Stromal cell of bone marrow (primary cell): ENCODE measurements at regions not wholly inside any gene's neighbourhood (a gene's known extent, or its start where the extent isn't known, plus 50 kb on each side); places are given as distances from the start of the nearest gene placed in this dataset.

Experiments
- DNase-seq: peaks from one replicate; pipeline ENCODE4 v3.0.0-alpha.2; 2012; ENCODE audit warnings: low read depth

DNA sequence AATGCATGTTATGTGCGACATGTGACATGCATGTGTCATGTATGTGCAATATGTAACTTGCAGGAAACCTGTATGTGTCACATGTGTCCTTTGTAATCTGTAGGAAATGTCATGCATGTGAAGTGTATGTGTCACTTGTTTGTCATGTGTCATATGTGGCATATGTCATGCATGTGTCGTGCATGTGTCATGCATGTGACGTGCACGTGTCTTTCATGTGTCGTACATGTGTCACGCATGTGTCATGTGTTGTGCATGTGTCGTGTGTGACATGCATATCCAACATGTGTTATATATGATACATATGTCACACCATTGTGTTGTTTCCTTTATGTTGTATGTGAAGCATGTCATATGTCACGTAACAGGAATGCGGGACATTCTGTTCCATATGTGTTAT, 2153.2 kb upstream of the PIK3C3 start:
- no peak for DNase-seq

DNA sequence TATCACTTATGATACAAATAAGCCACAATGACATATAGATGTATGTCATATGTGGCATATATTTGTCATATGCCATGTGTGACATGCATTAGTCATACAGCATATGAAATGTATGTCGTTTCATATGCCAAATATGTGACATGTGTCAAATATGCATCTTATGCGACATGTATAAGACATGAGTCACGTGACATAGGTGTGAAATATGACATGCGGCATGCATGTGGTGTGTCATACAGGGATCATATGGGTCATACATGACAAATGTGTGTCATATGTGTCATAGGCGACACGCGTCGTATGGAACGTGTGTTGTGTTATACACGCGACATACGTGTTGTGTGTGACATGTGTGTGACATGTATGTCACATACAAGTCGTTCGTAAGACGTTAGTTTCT, 2154.0 kb upstream of the PIK3C3 start:
- DNase-seq: no peak

DNA sequence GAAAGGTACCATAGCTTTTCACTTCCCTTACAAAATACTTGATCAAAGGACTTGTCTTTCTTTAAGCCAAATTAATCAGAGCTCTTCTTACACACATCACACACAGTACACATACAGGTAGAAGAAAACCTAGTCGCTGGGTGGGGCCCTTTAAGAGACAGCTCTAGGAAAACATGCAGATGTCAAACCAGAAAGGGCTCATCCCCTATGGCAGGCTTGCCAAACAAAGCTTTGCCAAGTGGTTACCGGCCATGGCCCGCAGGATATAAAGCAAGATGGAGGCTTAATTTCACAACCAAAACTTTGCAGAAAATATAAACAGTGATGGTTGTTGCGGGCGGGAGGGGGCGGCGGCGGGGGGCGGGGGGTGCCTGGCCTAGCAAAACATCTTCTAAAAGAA, 2156.0 kb upstream of the PIK3C3 start:
- no peak for DNase-seq

DNA sequence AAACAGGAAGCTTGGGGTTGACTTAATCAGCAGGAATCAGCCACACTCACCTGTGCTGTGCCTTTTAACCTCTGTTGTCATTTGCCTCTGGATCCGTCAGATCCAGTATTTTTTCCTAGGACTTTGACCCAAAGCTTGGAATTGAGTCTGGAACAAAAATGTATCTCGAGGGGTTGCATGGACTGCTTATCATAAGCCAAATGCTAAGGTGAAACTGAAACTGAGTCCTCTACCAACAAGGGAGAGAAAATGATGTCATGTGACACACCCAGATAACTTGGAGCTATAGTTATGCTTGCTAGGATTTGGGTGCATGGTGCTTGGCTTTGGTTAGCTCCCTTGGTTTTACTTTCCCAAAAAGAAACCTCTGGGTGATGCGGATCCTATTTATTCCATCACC, 2158.6 kb upstream of the PIK3C3 start:
- DNase-seq: no peak

DNA sequence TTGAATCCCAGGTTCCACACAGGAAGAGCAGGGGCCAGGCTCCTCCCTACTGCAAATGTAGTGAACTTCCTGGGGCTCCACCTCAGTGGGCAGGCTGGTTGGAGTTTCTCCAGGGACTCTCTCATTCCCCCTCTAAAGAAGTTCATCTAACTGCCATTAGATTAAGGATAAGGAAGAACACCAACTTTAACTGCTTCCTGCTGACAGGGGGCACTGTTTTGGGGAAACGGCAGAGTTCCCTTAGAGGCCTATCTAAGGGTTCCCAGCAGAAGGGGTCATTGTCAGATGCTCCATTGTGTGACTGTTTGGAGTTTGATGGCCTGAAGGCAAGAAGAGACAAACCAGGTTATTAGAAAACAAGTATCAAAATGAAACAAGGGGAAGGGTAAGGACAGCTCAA, 2159.7 kb upstream of the PIK3C3 start:
- no peak for DNase-seq

DNA sequence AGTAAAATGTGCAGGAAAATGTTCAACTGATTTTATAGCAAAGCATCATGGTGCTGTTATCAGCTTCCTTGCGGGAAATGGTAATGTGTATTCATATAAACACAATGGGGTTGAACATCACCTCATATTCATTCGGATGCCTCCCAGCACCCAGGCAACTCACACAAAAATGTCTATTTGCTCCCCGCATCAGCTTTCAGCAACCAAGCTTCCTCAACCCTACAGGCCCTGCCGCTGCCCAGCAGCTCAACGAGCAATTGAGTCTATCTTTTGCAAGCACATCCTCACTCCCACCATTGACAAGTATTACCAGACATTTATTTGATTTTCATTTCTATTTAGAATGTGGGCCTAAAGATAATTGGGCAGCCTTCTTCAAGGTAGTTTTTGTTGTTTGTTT, 2161.4 kb upstream of the PIK3C3 start:
- DNase-seq: no peak

DNA sequence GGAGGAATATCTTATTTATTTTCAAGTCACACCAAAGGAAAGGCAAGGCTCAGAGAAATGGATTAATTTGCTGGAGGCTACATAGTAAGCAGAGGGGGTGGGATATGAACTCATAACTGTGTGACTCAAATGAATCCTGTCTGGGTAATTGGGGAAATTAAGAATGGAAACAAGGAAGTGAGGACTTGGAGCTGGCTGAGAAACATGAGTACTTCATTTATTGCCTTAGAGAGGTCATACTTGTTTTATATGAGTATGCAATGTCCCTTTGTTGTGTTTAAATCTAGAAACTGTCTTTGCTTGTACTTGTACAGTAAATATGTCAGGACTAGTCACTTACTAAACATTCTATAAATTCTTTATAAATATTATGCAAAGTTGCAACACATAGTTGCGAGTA, 2166.7 kb upstream of the PIK3C3 start:
- DNase-seq: no peak

DNA sequence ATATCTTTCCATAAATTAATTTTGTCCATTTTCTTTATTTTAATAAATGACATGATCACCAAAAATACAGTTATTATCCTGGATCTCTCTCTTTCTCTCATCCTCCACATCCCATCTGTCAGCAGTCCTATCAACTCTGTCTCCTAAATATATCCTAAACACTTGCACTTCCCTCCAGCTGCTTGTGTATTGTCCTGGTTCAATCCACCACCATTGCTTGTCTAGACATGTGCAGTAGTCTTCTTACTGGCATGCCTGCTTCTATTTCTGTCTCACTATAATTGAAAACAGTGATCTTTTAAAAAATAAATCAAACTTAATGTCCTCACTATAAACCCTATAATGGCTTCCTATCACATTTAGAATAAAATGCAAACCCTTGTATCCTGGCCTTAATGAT, 2168.6 kb upstream of the PIK3C3 start:
- DNase-seq: no peak

DNA sequence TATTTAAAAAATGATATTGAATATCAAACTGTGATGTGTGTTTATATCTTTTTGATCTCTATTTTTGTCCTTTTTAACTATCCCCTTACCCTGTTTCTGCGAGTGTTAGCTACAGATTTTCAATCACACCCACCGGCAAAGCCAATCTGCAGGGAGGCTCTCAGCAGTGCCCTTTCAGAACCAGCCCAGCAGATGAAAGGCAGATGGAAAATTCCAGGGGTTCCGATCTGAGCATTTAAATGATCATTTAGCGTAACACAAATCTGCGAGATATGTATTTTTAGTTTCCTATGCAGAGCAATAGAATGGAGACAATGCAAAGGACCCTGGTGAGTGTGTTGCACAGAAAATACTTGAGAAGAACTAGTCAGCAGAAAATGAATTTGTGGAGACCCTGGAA, 2170.5 kb upstream of the PIK3C3 start:
- no peak for DNase-seq

DNA sequence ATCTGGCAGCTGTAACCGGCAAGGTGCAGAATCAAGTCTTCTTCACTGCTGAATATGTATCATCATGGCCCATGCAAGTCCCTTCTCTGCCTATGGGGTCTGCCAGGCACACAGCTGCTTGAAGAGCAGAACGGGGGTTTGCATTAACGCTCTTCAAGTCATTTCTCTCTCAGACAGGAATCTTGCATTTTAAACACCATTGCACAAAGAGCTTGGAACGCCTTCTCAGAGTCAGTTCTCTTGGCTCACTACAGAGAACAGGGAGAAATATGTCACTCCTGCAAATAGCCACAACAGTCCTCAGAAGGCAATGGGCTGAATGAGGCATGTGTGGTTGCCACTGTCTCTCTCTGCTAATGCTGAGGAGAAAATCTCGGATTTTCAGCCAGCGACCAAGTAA, 2173.5 kb upstream of the PIK3C3 start:
- no peak for DNase-seq

DNA sequence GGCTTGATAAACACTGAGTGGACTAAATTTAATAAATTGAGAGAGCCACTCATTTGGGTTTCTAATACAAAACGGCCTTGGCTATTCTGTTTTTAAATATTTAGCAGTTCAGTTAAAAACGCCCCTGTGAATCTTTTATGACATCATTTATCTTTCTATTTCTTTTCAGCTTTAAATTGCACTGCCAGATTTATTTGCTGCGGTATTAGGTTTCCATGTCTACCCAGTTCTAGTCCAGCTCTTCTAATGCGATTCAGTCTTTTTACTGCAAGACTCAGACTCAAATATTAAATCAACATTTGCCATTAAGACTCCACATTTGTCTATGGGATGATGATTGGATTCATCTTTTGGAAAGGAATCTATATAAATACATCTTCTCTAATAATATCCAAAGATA, 2174.3 kb upstream of the PIK3C3 start:
- no peak for DNase-seq

DNA sequence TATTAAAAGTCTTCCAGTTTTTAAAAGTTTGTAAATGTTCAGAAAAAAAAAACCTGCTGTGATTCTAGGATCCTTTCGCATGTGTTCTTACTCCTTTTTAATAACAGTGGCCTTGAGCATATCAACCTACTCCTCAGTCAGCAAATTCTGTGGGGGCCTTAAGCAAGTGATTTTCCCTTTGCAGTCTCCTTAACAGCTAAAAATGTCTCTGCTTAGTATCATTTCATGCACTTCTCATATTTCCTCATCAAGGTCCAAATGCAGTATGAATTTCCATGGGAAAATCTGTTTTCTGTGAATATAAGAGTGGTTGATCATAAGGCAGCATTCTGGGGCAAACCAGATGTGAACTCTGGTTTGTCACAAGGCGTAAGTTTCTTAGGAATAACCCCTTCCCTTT, 2175.1 kb upstream of the PIK3C3 start:
- no peak for DNase-seq

DNA sequence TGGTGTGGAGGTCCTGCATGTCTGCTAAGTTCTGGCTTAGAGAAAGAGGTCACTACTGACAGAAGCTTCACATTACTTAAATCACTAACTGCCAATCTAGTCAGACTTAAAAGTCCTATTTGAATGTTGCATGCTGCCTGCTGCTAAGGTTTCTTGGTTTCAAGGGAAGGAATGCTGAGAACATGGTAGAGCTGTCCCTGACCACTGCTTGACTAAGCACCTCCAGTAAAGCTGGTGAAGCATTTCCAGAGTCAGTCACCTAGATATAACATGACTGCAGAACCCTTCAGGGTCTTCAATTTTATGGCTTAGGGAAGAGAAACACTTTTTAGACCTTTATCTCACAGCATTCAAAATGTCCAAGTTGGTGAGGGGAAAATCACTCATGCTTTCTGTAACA, 2178.3 kb upstream of the PIK3C3 start:
- no peak for DNase-seq

DNA sequence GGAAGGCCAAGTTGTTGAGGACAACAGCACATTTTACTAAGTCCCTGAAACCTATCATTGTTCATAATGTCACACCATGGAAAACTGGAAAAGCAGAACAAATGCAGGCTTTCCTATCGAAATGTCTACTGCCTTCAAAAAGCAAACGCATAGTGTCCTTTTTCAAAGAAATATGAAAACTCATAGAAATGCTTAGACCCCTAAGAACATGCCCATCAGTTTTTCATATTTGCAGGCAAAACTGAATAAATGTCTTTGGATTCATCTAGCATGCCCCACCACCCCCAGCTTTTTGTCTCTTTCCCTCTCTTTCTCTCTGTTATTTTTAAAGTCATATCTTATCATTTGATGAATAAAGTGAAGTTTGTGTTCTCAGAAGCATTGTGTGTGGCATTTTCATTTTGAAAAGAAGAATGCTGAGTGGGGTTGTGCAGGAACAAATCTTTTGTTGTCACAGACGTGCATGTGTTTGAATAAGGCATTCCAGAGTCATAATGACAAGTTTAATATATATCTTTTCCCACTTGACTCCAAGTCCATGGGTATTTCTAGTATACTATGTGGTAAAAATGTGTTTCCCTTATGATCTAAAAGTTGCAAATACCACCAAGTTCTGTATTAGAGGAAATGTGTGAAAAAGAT, 2180.0 kb upstream of the PIK3C3 start:
- no peak for DNase-seq

DNA sequence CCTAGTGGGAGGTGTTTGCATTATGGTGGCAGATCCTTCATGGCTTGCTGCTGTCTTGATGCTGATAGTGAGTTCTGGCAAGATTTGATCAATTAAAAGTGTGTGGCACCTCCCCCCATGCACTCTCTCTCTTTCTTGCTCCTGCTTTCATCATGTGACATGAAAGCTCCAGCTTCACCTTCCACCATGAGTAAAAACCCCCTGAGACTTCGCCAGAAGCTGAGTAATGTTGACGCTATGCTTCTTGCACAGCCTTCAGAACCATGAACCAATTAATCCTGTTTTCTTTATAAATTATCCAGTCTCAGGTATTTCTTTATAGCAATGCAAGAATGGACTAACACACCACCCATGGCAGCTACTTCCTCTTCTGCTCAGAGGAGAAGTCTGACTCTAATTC, 2181.4 kb upstream of the PIK3C3 start:
- no peak for DNase-seq

DNA sequence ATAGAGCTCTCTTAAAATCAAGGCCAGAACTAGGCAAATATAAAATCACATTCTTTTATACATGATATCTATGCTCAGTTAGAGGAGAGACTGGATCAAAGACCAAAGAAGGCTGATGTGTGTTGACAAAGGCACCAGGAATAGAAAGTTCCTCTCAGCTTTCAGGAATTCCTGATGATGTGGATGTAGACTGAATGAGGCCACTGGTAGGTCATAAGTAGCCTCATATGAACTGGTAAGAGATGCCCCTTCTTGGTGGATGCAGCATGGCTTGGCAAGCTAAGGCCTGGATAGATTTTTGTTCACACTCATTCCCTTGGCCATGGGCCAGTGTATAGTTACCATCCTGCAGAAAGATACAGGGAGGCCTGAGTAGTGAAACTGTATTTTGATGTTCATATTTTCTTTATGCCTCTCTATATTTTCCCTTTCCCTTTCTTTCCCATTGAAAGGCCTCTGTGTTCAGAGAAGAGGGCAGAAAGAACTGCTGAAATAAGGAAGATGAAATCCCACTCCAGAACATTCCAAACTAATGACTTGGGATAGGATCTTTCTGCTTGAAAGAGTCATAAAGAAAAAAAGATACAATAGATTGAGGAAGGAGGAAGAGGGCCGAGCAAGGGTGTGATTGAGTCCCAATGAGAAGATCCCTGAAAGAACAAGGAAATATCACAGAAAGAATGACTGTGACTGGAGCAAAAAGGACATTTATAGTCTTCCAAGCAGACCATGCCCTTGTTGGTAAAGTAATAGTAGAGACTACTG, 2182.7 kb upstream of the PIK3C3 start:
- DNase-seq: peak; percentile 6

DNA sequence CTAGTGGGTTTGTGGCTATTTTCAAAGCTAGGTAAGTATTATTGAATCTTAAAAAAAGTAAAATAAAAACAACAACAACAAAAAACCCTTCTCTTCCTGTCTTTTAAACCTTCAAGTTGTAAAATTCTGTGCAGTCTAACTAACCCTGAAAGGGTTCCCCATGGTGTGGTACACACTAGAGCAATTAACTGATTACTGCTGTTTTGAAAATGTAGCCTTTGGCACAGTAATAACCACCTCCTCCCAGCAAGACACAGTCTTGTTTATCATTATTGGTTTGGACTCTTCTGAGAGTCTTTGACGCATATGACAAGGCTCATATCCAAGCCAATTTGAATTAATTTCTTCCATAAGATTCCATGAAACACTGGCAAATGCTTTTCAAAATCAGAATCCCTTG, 2184.6 kb upstream of the PIK3C3 start:
- no peak for DNase-seq

DNA sequence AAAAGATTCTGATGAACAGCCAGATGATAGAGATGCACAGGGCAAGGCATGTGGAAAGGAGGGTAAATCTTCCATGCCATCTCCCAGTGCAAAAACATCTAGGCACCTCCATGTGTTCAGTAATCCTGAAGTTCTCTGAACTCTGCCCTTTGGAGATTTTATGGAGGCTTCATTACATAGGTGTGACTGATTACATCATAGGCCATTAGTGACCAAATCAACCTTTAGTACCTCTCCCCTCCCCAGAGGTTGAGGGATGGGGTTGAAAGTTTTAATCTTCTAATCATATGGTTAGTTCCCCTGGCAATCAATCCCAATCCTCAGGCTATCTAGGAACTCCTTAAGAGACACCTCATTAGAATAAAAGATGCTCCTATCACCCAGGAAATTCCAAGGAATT, 2190.2 kb upstream of the PIK3C3 start:
- no peak for DNase-seq

DNA sequence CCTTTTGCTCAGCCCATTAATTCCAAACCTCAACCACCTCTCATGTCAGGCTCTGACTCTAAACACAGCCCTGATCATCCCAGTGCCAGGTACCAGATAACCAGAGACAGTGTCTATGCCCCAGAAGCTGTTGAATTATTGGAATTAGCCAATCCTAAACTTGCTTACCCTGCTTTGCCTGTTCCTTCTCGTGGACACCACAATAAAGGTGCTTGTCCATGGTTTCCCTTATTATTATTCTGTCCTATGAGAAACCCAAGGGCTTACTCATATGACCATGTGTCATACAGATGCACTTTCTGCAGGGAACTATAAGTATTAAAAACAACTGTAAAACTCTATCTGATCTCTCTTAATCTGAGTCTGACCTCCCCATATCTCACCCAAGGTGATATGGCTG, 2193.8 kb upstream of the PIK3C3 start:
- no peak for DNase-seq

DNA sequence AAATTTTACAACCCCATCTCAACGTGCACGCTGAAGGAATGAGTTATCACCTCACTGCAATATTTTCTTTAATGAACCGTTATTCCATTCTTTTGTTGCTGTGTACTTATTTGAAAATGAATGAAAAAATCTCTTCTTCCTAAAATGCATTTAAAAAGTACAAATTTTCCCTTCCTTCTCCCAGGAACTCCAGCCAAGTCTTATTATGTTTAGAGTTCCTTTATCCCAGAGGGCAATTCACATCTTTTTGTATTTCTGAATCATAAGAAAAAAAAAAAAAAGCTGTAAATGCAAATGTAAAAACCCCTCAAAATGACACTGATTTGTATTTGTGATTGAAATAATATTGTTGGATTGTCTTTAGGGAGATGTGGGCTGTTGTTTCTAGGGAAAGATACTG, 2194.3 kb upstream of the CELF4 start:
- no peak for DNase-seq

DNA sequence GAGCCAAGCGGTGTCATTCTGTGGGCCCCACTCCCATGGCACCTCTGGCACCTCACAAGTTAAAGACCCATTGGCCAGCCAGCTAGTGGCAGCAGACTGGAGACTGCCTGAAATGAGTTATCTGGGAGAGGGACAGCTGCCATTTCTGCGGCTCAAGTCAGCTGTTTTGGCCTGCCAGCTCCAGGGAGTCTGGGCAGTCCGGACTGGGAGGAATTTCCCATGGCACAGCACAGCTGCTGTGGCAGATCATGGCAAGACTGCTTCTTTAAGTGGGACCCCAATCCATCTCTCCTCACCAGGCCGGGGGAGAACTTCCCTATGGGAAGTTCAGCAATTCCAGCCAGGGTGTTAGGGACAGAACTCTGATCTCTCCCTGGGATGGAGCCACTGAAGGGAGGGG, 2187.6 kb upstream of the CELF4 start:
- DNase-seq: no peak

DNA sequence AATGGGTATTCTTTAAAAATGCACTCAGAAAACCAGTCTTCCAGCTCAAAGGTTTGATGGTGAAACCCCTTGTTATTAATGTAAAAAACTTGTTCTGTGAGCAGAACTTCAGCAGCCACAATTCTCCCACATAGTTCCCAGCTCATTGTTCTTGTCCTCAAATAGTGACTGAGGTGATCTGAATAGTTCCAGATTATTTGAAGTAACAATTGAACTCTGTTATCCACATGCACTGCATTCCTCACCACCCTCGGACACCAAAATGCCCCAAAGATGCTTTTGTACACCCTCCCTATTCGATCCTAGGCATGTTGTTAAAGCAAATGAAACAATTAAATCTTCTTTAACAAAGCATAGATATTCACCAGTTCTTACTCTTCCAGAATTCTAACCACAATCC, 2186.8 kb upstream of the CELF4 start:
- no peak for DNase-seq

DNA sequence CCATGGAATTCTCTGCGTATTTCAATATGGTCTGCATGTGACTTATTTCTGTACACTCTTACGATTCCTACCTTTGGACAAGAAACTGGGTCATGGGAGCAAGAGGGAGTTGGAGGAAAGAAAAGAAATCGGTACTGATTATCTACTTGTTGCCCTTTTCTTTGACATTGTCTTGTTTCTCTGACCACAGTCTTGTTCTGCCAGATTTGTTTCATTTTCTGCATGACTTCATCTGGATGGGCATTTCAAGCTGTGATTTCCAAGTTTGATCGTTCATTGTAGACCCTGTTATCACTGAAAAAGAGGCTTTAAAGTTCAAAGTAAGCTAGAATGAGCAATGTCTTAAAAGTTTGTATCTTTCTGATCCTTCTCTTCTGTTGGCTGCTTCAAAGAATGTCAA, 2186.3 kb upstream of the CELF4 start:
- no peak for DNase-seq

DNA sequence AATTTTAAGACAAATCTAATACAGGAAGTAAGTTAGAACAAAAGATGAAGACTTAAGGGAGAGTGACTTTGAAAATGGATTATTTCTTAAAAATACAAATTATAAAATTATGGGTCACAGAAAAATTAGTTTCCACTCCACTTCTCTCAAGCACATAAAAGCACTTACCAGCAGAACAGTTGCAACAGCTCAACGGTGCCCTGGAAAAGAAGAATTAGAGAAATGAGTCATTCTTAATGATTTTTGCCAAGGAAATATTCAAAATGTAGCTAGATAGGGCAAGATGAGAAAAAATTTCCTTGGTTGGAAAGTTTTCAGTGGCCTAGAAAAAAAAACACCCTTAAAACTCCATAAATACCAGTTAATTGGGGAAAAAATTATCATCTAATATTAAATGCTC, 2185.6 kb upstream of the CELF4 start:
- DNase-seq: no peak
